HG03432 (cell line): ENCODE measurements at regions not wholly inside any gene's neighbourhood (a gene's known extent, or its start where the extent isn't known, plus 50 kb on each side); places are given as distances from the start of the nearest gene placed in this dataset.

Experiments
- ATAC-seq: cut with Tn5 transposase; IDR thresholded peaks from one replicate; pipeline ENCODE4 v1.9.1; 2021; ENCODE audit warnings: mild to moderate bottlenecking, moderate library complexity; ENCODE audit not compliant: unreplicated experiment

- peak; percentile 75 for ATAC-seq
Measured at GRCh38 chr21:32135401-32136363, 143.2 kb downstream of the MIS18A start.

DNA sequence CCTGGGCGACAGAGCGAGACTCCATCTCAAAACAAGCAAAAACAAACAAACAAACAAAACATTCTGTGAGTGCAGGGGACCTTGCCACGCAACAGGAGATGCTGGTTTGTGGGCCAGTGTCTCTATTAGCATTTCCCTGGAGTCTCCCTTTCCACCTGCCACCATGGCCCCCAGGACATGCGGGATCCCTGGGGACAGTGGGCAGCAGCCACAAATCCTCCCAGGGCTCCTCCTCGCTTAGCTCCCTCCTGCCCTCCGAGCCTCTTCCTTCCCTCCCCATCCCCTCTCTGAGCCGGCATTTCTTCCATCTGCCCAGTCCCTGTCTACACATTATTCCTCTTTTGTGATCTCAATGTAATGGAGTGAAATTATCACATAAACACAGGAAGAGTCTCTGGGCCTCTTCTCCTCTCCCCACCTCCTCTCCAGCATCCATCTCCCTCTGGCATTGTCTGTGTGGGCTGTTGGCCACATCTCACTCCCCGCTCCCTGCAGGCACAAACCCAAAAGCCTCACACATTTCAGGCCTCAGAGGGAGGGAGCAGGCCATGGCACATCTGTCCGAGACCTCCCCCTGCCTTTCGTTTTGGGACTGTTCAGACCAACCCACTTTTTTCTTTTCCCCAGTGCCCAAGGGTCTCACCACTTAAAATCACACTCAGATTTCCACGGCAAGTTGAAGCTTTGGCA lies 144.3 kb downstream of the MIS18A start:
- ATAC-seq = no peak

DNA sequence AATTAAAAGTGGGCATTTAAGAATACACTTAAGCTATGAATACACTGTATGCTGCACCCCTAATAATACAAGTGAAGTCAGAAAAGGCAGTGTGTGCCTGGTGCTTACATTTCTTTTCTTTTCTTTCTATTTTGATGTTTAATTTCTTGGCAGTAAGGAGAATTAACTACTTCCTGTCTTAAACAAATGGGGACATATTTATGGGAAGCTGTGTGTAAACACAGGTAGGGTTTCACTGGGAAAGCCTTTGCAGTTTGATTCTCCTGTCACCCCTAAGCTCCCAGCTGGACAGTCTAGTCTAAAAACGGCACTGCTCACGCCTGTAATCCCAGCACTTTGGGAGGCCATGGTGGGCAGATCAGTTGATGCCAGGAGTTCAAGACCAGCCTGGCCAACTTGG lies 146.0 kb downstream of the MIS18A start:
- ATAC-seq = no peak

DNA sequence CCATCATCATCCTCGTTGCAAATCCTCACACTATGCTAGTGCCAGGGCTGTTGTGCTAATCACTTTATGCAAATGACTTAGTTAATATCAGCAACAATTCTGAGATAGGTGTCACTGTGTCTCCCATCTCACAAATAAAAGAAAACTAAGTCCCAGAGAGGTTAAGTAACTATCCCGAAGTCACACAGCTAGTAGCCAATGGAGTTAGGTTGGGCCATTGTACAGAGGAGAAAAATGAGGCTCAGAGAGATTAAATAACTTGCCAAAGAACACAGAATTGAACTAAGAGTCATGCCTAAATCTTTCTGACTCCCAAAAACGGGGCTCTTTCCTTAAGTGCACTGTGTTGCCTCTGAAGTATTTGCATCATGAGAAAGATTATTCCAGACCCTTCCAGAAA lies 146.4 kb downstream of the MIS18A start:
- no peak for ATAC-seq

DNA sequence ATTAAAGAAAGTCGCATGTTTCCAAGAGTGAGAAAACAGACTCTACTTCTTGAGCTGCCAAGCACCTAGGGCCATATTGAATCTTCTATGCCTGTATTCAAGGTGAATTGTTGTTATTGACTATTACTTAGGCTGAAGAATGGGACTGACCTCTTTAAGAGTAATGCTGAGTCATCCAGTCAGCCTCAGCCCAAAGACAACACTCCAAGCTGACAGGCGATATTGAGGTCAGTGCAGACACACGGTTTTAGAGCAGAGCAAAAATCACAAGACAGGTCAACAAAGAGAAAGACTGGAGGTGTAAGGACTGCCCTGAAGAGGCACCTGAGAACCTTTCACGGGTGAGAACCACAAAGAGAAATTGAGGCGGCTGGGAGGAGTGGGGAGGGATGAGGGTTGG lies 146.9 kb downstream of the MIS18A start:
- no peak for ATAC-seq

- no peak for ATAC-seq
Measured at GRCh38 chr21:32131164-32131563, 147.7 kb downstream of the MIS18A start.

GRCh38 chr21:32130031-32130891 lies 148.6 kb downstream of the MIS18A start:
- no peak for ATAC-seq

DNA sequence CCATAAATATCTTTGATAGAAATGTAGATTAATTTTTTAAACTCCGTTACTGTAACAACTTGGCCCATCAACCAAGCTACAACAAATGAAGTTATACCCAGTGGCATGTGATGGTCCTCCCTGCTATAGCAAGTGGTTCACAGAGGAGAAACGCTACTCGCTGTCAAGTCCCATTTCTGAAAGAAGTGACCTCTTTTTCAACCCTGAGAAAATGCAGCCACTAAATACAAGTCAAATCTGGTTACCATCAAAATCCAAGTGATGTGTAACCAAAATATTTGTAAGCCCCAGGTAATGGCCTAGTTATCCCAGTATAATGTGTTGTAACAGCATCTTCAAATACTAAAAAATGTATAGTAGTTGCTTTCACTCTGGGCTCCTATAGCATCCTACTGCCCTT lies 151.8 kb downstream of the MIS18A start:
- no peak for ATAC-seq

GRCh38 chr21:32122082-32122481 lies 156.8 kb downstream of the MIS18A start:
- no peak for ATAC-seq

- no peak for ATAC-seq
Measured at GRCh38 chr21:32120230-32120629, 158.6 kb downstream of the MIS18A start.

- ATAC-seq = no peak
Measured at GRCh38 chr21:32119811-32120210, 159.0 kb downstream of the MIS18A start.

GRCh38 chr21:32119389-32119788 lies 159.5 kb downstream of the MIS18A start:
- no peak for ATAC-seq

DNA sequence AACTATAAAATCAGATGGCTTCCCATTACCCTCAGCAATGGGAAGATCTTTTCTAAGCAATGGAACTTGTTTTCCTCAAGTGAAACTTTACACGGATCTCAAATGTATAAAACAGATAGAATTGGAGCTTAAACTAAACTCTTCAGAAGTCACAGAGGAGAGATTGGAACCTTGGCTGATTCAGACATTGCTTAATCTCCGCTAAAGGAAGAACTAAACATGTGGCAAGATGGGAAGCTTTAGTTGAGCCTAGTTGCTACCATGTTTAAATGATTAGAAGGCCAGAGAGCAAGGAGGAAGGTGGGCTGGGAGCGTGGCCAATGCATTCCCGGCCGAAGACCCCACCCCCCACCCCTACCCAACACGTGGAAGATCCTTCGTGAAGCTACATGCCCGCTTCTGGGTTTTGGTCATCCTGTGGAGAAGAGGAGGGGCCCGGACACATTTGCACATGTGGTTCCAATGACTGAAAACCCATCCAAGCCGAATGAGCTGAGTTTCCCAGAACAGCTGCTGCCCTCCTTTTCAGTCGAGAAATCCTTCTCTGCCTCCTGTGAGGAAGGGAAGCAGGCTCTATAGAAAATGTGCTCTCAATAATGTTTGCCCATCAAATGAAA lies 164.3 kb downstream of the MIS18A start:
- no peak for ATAC-seq

GRCh38 chr21:32113486-32113885 lies 165.4 kb downstream of the MIS18A start:
- ATAC-seq = no peak

- ATAC-seq = no peak
Measured at GRCh38 chr21:32112195-32112594, 166.7 kb downstream of the MIS18A start.

GRCh38 chr21:32108566-32108965 lies 170.3 kb downstream of the MIS18A start:
- no peak for ATAC-seq

DNA sequence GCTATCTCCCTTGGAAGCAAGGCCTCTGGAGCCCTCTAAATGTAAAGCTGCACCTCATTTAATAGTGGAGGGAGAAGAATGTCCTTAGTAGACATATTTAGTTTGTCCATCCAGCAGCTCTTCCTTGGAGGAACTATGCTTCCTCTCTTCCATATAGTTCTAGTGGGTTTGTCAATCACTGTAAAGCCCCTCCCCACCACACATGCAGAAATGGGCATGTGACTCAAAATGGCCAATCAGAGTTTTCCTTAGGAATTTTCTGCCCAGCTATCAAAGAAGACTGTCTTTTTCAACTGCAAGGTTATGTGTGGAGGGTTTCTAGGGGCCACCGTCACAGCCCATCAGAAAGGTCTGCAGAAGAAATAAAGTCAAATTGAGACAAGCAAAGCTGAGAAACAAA lies 175.5 kb downstream of the MIS18A start:
- ATAC-seq = no peak

DNA sequence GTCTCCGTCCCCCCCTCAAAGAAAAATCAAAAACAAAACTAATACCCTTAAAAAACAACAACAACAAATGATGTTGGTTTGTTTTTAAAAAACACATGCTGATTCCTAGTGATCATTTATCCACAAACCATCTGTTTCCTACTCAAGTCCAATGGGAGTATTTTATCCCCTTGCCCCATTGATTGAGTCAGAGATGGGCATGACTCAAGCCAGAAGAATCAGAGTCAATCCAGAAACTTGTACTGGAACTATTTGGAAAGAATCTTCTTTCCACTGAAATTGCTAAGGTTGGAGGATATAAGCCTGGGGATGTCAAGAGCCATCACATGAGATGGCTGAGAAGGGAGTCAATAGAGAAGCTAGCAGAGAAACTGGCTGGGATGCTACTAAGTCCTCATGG lies 176.4 kb downstream of the MIS18A start:
- no peak for ATAC-seq

GRCh38 chr21:32101277-32101676 lies 177.6 kb downstream of the MIS18A start:
- ATAC-seq = no peak

- ATAC-seq = no peak
Measured at GRCh38 chr21:32100423-32100822, 178.4 kb downstream of the MIS18A start.
